Cardiac muscle cell (in vitro differentiated cells and primary cell): ENCODE measurements at regions not wholly inside any gene's neighbourhood (a gene's known extent, or its start where the extent isn't known, plus 50 kb on each side); places are given as distances from the start of the nearest gene placed in this dataset.

Experiments used
- DNase-seq, 2 donors: peaks; one replicate each; pipeline versions ENCODE4 v3.0.0 to v3.0.0-alpha.2; 2010 to 2017; ENCODE audit warnings: low read depth in 1 of 2, low spot score in 1 of 2
- H3K27ac ChIP-seq: fragments of 200-600 bp; sonication (generic); 2 replicates; pipeline ENCODE4 v1.5.1; 2016
- H3K27me3 ChIP-seq: fragments of 200-600 bp; sonication (generic); 2 replicates; pipeline ENCODE4 v1.6.0; 2016; ENCODE audit warnings: control low read depth
- H3K36me3 ChIP-seq: fragments of 200-600 bp; sonication (generic); 2 replicates; pipeline ENCODE4 v1.5.1; 2016; ENCODE audit warnings: control low read depth
- H3K4me1 ChIP-seq: fragments of 200-600 bp; sonication (generic); 2 replicates; pipeline ENCODE4 v1.8.1; 2017; ENCODE audit warnings: low read depth, mild to moderate bottlenecking, mixed run types
- H3K4me3 ChIP-seq: fragments of 200-600 bp; sonication (generic); 2 replicates; pipeline ENCODE4 v1.5.1; 2016; ENCODE audit warnings: mild to moderate bottlenecking
- H3K9me3 ChIP-seq: fragments of 200-600 bp; sonication (generic); 2 replicates; pipeline ENCODE4 v1.5.1; 2017; ENCODE audit warnings: low read depth, mild to moderate bottlenecking, control low read depth
- TF ChIP-seq, protein P1 (sequence below): IDR thresholded peaks from 2 replicates; pipeline ENCODE4 v1.5.1; 2012; ENCODE audit warnings: low read depth, mild to moderate bottlenecking, low read length

DNA sequence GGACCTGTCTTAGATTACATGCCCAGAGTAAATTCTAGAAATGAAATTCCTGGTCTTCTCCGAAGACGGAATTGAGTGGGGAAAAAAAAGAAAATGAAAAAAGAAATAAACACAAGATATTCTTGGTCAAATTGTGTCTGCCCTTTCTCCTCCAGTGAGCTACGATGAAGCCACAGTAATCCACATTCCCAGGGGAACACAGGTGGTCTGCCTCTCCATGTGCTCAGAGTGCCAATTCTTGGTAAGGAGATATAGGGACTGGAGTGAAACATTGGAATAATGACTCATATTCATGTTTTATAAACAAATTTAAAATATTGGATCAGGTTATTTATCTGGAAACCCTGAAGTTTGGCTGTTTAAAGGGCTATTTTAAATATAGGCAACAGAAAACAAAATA lies 54.2 kb upstream of the MGST2 start:
- no peak overlapping the region for H3K27ac ChIP-seq
- no peak for DNase-seq
- H3K27me3 ChIP-seq = no peaks in the 10 kb centered on the region
- TF ChIP-seq, protein P1, sequence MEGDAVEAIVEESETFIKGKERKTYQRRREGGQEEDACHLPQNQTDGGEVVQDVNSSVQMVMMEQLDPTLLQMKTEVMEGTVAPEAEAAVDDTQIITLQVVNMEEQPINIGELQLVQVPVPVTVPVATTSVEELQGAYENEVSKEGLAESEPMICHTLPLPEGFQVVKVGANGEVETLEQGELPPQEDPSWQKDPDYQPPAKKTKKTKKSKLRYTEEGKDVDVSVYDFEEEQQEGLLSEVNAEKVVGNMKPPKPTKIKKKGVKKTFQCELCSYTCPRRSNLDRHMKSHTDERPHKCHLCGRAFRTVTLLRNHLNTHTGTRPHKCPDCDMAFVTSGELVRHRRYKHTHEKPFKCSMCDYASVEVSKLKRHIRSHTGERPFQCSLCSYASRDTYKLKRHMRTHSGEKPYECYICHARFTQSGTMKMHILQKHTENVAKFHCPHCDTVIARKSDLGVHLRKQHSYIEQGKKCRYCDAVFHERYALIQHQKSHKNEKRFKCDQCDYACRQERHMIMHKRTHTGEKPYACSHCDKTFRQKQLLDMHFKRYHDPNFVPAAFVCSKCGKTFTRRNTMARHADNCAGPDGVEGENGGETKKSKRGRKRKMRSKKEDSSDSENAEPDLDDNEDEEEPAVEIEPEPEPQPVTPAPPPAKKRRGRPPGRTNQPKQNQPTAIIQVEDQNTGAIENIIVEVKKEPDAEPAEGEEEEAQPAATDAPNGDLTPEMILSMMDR = no peak
- no peak overlapping the region for H3K4me3 ChIP-seq
- no peaks in the 10 kb centered on the region for H3K36me3 ChIP-seq
- H3K4me1 ChIP-seq = no peaks in the 10 kb centered on the region
- no peaks in the 10 kb centered on the region for H3K9me3 ChIP-seq

DNA sequence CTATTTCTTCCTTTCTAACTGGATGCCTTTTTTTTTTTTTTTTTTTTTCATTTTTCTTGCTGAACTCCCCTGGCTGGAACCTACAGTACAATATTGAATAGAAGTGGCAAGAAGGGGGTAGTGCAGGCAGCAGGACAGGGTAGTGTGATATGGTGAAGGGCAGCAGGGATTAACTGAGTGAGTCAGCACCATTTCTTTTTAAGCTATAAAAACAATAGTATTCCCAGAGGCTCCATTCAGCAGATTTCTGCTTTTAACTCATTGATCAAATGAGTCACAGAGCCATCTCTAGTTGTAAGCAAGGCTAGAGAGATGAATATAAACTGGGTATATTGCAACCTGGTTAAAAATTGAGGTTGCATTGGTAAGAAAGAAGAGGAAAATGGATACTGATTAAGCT lies 53.6 kb upstream of the SETD7 start:
- Histone ChIP-seq H3K4me3 (no peak overlapping the region), H3K27ac (no peak overlapping the region), H3K27me3 (no peaks in the 10 kb centered on the region), H3K4me1 (no peaks in the 10 kb centered on the region), H3K36me3 (no peaks in the 10 kb centered on the region), H3K9me3 (no peaks in the 10 kb centered on the region)
- TF ChIP-seq, protein P1 = no peak
- DNase-seq = peak in 1 of 2 donors; percentile 28

DNA sequence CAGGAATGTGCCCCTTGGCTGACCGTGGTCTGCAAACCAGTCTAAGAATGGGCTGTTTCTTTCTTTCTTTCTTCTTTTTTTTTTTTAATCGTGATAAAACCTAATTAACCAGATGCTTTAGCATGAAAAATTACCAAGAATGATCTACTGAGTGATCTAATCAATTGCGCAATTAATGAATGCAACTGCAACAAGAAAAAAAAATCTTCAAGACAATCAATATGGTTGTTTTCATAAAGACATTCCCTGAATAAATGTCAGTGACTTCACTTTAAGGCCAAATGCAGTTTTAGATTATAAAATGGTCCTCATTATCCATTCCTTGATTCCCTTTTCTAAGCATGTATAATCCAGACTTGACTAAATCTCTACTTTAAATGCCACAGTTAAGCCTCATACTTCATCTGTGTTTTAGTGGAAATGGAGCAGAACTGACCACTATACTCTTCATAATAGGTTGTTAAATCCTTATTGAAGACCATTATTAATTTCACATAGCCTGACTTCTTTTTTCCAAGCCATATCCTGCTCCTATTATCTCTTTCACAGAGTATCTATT lies 51.6 kb upstream of the SETD7 start:
- DNase-seq = no peak
- TF ChIP-seq, protein P1 = no peak
- no peak overlapping the region for H3K27ac ChIP-seq
- no peaks in the 10 kb centered on the region for H3K4me1 ChIP-seq
- H3K9me3 ChIP-seq = no peaks in the 10 kb centered on the region
- H3K36me3 ChIP-seq = no peaks in the 10 kb centered on the region
- H3K27me3 ChIP-seq = no peaks in the 10 kb centered on the region
- H3K4me3 ChIP-seq = no peak overlapping the region

DNA sequence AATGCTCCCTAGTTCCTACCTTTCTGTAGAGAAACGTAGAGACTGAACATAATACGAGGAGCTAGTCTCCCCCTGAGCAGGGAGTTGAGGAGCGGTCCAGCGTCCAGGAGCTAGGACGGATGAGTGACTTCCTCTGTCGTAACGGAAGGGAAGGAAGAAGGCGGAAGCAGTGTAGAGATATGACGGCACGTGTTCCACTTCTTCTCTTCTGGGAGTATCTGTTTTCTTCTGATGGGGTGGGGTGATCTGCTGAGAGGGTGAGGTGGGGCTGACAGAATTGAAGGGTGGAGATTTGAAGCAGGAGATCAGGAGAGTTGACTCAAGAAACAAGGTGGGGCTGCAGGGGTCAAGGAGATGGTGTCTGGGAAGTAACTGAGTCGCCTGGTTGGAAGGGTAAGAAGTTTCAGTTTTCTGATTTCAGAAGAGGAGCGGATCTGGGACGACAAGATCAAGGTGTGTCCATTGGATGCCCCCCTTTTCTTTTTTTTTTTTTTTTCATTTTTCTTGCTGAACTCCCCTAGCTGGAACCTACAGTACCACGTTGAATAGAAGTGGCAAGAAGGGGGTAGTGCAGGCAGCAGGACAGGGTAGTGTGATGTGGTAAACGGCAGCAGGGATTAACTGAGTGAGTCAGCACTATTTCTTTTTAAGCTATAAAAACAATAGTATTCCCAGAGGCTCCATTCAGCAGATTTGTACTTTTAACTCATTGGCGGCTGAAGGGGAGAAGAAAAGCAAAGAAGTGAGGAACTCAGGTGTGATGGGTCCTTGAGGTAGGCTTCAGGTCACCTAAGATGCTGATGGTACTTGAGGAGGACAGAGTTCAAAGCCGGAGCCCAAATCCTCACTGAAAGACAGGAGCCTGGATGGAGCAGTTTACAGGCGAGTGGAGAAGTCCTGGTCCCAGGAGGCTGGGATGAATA lies 50.8 kb upstream of the SETD7 start:
- H3K4me1 ChIP-seq = no peaks in the 10 kb centered on the region
- no peaks in the 10 kb centered on the region for H3K36me3 ChIP-seq
- H3K9me3 ChIP-seq = no peaks in the 10 kb centered on the region
- H3K27ac ChIP-seq = no peak overlapping the region
- H3K4me3 ChIP-seq = no peak overlapping the region
- TF ChIP-seq, protein P1 = no peak
- H3K27me3 ChIP-seq = no peaks in the 10 kb centered on the region
- peak in 1 of 2 donors; percentile 49 for DNase-seq

DNA sequence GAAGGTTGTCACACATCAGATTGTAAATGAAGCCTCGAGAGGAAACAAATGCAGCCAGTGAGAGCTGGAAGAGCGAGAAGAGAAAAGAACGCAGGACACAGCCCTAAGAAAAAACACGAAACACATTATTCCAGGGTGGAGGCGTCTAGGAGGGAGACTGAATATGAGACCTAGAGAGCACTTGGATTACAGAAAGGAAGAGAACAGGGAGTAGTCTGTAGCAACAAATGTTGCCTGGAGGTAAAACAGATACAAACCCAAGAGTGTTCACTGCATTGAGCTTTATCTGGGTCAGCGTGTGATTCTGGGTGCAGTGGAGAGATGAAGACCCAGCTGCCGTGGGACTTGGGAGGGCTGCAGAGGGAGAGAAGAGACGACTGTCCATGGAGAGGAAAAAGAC lies 50.1 kb upstream of the SETD7 start:
- Histone ChIP-seq H3K4me1 (no peaks in the 10 kb centered on the region), H3K27me3 (no peaks in the 10 kb centered on the region), H3K36me3 (no peaks in the 10 kb centered on the region), H3K9me3 (no peaks in the 10 kb centered on the region), H3K4me3 (no peak overlapping the region), H3K27ac (no peak overlapping the region)
- TF ChIP-seq, protein P1 = no peak
- no peak for DNase-seq
